Smooth muscle cell (in vitro differentiated cells): ENCODE measurements at regions not wholly inside any gene's neighbourhood (a gene's known extent, or its start where the extent isn't known, plus 50 kb on each side); places are given as distances from the start of the nearest gene placed in this dataset.

ENCODE experiments used
- DNase-seq: peaks from one replicate; lab custom pipeline; 2025; ENCODE audit not compliant: unreplicated experiment; lab: John Stamatoyannopoulos, UW
- H2AFZ ChIP-seq: fragments of 200-600 bp; sonication (generic); 2 replicates; pipeline ENCODE4 v1.6.0; 2016; ENCODE audit warnings: antibody characterized with exemption, low read depth, mild to moderate bottlenecking
- H3F3A ChIP-seq: fragments of 200-600 bp; sonication (generic); 2 replicates; pipeline ENCODE4 v1.6.0; 2017; ENCODE audit warnings: antibody characterized with exemption, low read depth
- H3K27ac ChIP-seq: fragments of 200-600 bp; sonication (generic); 2 replicates; pipeline ENCODE4 v1.5.1; 2016; ENCODE audit warnings: low read depth, mild to moderate bottlenecking
- H3K27me3 ChIP-seq: fragments of 200-600 bp; sonication (generic); 2 replicates; pipeline ENCODE4 v1.6.1; 2016; ENCODE audit warnings: low read depth, mild to moderate bottlenecking
- H3K36me3 ChIP-seq: fragments of 200-600 bp; sonication (generic); 2 replicates; pipeline ENCODE4 v1.5.1; 2016; ENCODE audit warnings: low read depth
- H3K4me1 ChIP-seq: fragments of 200-600 bp; sonication (generic); 2 replicates; pipeline ENCODE4 v1.5.1; 2016; ENCODE audit warnings: low read depth
- H3K4me2 ChIP-seq: fragments of 200-600 bp; sonication (generic); 2 replicates; pipeline ENCODE4 v1.6.0; 2016; ENCODE audit warnings: mild to moderate bottlenecking
- H3K4me3 ChIP-seq: fragments of 200-600 bp; sonication (generic); 2 replicates; pipeline ENCODE4 v1.5.1; 2016; ENCODE audit warnings: mild to moderate bottlenecking
- H3K79me2 ChIP-seq: fragments of 200-600 bp; sonication (generic); 2 replicates; pipeline ENCODE4 v1.6.0; 2016; ENCODE audit warnings: low read depth, mild to moderate bottlenecking
- H3K9ac ChIP-seq: fragments of 200-600 bp; sonication (generic); 2 replicates; pipeline ENCODE4 v1.6.0; 2016; ENCODE audit warnings: low read depth
- H3K9me3 ChIP-seq: fragments of 200-600 bp; sonication (generic); replicated peaks from 2 replicates; pipeline ENCODE4 v1.5.1; 2016; ENCODE audit warnings: low read depth
- H4K20me1 ChIP-seq: fragments of 200-600 bp; sonication (generic); 2 replicates; pipeline ENCODE4 v1.6.0; 2016; ENCODE audit warnings: low read depth
- CTCF ChIP-seq: fragments of 200-600 bp; sonication (generic); IDR thresholded peaks from 2 replicates; pipeline ENCODE4 v1.5.1; 2017; ENCODE audit warnings: borderline replicate concordance, mild to moderate bottlenecking, antibody characterized with exemption; ENCODE audit not compliant: insufficient read depth, poor library complexity, severe bottlenecking
- WGBS: methylation state at CpG from one replicate; pipeline ENCODE4 v1.1.7; 2016; ENCODE audit warnings: low lambda C conversion rate; 5-methylcytosine and 5-hydroxymethylcytosine counted together

GRCh38 chr9:129400971-129401622 is 219.8 kb downstream of the C9orf50 start:
- Histone ChIP-seq H3K79me2 (no peaks in the 10 kb centered on the region), H3K9ac (no peak overlapping the region), H3K27ac (no peak overlapping the region), H3K4me1 (peaks cover 23% of the 10 kb centered on the region), H3K4me3 (no peak overlapping the region), H2AFZ (no peak overlapping the region), H3F3A (no peaks in the 10 kb centered on the region), H4K20me1 (no peaks in the 10 kb centered on the region), H3K36me3 (no peaks in the 10 kb centered on the region), H3K4me2 (no peak overlapping the region), H3K9me3 (no peaks in the 10 kb centered on the region), H3K27me3 (no peaks in the 10 kb centered on the region)
- 94% methylated on average over 16 of the region's 17 CpGs for WGBS
- DNase-seq: no peak
- no peak for TF ChIP-seq CTCF

GRCh38 chr9:129400001-129400970 is 220.6 kb downstream of the C9orf50 start:
- H3K4me3 ChIP-seq: no peak overlapping the region
- no peak for TF ChIP-seq CTCF
- H4K20me1 ChIP-seq: no peaks in the 10 kb centered on the region
- H3K36me3 ChIP-seq: no peaks in the 10 kb centered on the region
- no peak overlapping the region for H3K9ac ChIP-seq
- no peaks in the 10 kb centered on the region for H3K79me2 ChIP-seq
- peaks cover 23% of the 10 kb centered on the region for H3K4me1 ChIP-seq
- H3K27ac ChIP-seq: no peak overlapping the region
- 91% methylated on average over 40 of the region's 44 CpGs for WGBS
- no peaks in the 10 kb centered on the region for H3K27me3 ChIP-seq
- no peak overlapping the region for H2AFZ ChIP-seq
- no peaks in the 10 kb centered on the region for H3F3A ChIP-seq
- no peak for DNase-seq
- H3K9me3 ChIP-seq: no peaks in the 10 kb centered on the region
- H3K4me2 ChIP-seq: no peak overlapping the region

- 81% methylated on average over 8 of the region's 8 CpGs for WGBS
- TF ChIP-seq CTCF: no peak
- Histone ChIP-seq H3K27ac (no peak overlapping the region), H2AFZ (no peak overlapping the region), H3K4me1 (peaks cover 18% of the 10 kb centered on the region), H3K4me3 (no peak overlapping the region), H3F3A (no peaks in the 10 kb centered on the region), H3K9me3 (no peaks in the 10 kb centered on the region), H3K4me2 (no peak overlapping the region), H3K27me3 (no peaks in the 10 kb centered on the region), H3K79me2 (no peaks in the 10 kb centered on the region), H4K20me1 (no peaks in the 10 kb centered on the region), H3K36me3 (no peaks in the 10 kb centered on the region), H3K9ac (no peak overlapping the region)
- no peak for DNase-seq
These were observed 221.3 kb downstream of the C9orf50 start for GRCh38 chr9:129399634-129399990.
